Dedifferentiated amniotic fluid mesenchymal stem cell (primary cell): ENCODE measurements at regions not wholly inside any gene's neighbourhood (a gene's known extent, or its start where the extent isn't known, plus 50 kb on each side); places are given as distances from the start of the nearest gene placed in this dataset.
"Not testable (repeated sequence)": the region's sequence is repeated elsewhere in the genome, so short reads cannot be mapped to it uniquely, and the experiment has no call there.

Experiments used
- DNase-seq: peaks from one replicate; pipeline ENCODE4 v3.0.0-alpha.2; 2016; ENCODE audit errors: extremely low spot score

DNA sequence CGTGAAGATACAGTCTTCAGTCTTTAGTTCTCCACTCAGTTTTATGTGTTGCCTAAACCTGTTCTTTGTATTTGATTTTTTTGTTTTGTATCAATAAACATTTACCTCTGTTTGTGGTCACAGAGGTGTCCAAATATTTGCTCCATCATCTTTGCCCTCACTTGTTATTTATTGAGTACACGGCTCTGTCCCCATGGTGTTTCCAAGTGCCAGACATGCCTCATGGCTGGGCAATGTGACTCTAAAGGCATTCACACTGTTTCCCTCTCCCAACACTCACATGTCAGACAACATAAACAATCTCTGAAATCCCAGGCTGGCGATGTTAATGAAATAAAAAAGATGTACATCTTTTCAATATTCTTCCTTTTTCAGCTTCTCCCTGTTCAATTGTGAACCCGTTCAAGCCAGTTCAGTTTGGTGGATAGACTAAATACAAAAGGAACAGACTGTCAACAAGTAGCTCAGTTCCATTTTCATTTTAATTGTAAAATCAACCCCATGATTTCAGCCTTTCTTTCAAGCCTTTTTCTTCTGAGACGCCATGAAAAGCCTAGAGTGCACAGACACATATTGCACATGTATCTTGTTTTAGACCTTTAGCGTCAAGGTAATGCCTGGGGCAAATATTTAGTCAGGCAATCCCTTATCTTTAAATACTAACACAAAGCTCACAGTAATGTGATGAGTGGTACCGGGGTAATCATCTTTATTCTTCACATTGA, 680.7 kb downstream of the GALC start:
- no peak for DNase-seq

- no peak for DNase-seq
Measured at GRCh38 chr14:87309557-87309956, 683.4 kb downstream of the GALC start.

DNA sequence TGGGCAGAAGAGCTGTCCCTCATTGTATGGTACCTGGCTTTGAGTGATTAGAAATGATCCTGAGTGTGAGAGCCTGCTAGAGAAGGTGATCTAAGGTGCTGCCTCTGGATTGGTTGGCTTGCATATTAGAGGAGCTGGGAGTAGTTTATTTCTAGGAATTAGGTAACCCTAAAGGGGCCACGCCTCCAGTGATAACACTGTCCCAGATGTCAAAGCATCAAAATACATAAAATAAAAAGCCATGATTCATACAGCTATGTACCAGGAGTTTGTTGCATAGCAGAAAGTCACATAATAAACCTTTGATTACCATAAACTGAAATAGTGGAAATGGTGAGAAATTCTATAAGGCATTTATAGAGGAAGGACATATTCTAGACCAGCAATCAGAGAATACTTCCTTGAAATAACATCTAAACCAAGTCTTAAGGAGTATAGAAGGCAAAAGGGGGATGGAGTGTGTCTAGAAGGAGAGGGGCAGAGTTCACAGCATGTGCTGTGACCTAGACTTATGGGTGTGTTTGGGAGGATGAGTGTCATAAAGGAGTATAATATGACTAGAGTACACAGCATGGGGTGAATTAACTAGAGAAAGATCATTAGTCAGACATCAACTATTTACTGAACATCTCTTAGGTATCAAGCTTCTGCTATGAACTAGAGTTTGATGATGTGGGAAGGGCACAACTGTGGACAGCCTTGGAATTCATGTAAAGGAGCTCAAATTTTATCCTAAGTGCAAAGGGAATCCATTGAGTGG, 686.4 kb downstream of the GALC start:
- DNase-seq: no peak

- no peak for DNase-seq
Measured at GRCh38 chr14:87305345-87305744, 687.6 kb downstream of the GALC start.

- no peak for DNase-seq
Measured at GRCh38 chr14:87304404-87304803, 688.6 kb downstream of the GALC start.

- DNase-seq: no peak
Measured at GRCh38 chr14:87286826-87287225, 706.2 kb downstream of the GALC start.

DNA sequence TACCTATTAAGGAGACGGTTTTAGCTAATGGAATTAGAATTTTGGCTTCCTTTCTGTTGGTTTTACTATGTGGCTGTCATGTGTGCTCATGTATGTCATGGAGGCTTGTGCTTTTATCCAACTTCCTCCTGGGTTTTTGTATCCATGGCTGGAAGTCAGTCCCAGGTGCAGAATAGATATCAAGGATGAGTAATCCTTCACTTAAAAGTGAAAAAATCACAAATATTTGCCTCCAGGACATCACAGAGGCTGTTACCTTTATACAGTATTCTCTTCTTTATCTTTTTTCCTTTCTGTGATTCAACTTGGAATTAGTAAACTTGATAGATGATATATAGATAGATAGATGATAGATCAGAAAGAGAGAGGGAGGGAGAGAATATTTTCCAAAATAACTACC, 706.8 kb downstream of the GALC start:
- no peak for DNase-seq

DNA sequence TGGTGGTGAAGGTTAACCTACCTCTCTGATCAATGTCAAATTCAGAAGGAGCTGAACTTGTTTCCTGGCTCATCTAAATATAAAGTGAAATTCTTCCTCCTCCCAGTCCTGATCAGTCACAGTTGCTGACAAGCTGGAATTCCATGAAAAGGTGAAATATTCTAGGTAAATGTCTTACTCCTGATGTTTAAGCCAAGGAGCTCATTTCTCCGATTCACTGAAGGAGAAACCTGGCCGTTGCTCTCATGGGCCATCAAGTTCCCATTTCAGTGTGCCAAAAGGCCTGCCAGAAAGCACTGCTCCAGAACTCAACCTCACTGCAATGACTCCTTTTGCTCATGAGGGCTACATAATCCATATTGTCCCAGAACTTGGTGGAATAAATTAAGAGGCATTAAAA, 707.5 kb downstream of the GALC start:
- DNase-seq: no peak

- DNase-seq: no peak
Measured at GRCh38 chr14:87283547-87283946, 709.4 kb downstream of the GALC start.

GRCh38 chr14:87282266-87282665, 710.7 kb downstream of the GALC start:
- no peak for DNase-seq

DNA sequence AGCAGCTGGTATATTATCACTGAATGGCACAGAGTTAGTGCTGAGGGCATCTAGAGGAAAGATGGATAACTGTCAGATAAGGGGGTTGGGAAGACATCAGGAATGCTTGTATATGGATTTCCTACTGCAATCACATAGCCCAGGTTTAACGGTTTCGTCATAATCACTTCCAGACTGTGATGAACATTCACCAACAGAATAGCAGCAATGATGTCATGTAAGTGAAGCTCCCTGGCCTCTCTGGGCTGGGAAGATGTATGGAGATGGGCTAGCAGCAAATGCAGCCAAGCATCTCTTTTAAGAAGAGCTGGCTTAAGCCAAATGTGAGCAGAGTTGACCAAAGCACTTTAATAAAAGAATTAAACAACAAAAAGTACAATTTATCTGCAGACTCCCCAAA, 714.6 kb downstream of the GALC start:
- DNase-seq: no peak

- DNase-seq: no peak
Measured at GRCh38 chr14:87271331-87271730, 721.7 kb downstream of the GALC start.

DNA sequence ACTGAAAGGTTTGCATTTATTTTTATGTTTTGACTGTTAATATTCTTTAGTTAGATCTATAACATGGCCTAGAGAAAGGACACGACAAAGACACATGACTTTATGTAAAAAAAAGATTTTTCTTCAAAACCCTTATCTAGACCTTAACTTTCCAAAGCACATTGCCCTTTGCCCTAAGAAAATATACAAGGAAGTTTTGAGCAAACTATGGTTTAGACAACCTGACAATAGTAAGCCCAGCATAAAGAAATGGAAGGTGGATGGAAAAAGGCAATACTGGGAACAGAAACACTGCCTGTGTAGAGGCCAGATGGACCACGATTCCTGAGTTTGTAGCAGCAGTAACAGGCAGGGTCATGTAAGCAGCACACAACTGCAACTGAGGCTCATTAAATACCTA, 724.0 kb downstream of the GALC start:
- no peak for DNase-seq

- no peak for DNase-seq
Measured at GRCh38 chr14:87264796-87265195, 728.2 kb downstream of the GALC start.

- no peak for DNase-seq
Measured at GRCh38 chr14:87264272-87264785, 728.7 kb downstream of the GALC start.

GRCh38 chr14:87261621-87262020, 731.4 kb downstream of the GALC start:
- no peak for DNase-seq

- no peak for DNase-seq
Measured at GRCh38 chr14:87260460-87260859, 732.5 kb downstream of the GALC start.

GRCh38 chr14:87257421-87257820, 735.6 kb downstream of the GALC start:
- no peak for DNase-seq

DNA sequence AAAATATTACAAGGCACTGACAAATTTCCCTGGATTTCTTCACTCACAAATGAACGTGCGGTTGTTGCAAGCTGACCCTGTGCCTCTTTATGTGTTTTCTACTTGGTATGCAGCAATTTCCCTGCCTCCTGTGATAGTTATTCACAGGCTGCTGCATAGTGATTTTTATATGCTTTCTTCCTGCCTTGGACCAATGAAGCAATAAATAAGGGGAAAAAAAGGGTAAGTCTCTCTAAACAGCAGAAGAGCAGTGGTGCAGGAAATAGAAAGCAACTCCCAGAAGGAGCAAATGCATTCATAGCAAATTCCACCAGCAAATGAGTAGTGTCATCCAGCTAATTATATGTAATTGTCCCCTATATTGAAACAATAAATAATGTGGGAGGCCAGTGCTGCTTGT, 737.9 kb downstream of the GALC start:
- DNase-seq: no peak

- no peak for DNase-seq
Measured at GRCh38 chr14:87254331-87254874, 738.6 kb downstream of the GALC start.

DNA sequence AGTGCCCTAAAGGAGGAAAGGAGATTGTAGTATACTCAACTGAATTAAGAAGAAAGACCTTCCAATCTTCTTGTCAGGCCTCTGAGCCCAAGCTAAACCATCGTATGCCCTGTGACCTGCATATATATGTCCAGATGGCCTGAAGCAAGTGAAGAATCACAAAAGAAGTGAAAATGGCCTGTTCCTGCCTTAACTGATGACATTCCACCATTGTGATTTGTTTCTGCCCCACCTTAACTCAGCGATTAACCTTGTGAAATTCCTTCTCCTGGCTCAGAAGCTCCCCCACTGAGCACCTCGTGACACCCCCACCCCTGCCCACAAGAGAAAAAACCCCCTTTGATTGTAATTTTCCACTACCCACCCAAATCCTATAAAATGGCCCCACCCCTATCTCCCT, 739.2 kb downstream of the GALC start:
- DNase-seq: not testable (repeated sequence)

DNA sequence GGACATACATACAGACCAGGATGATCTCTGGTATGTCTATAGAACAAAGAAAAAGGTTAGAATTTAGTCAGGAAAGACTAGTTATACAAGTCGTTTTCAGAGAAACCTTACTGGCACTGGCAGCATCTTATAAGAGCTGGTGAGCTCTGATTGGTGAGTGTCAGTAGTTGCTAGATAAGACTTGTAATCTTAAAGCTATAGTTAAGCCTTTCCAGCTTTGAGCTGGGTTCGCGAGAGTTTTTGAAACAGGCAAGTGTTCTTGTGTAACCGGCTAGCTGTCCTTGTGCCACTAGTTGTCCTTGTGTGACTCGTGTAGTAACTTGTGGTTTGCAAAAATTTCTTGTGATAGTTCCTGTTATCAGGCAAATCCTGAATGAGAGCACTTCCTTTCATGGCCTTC, 740.9 kb downstream of the GALC start:
- no peak for DNase-seq

DNA sequence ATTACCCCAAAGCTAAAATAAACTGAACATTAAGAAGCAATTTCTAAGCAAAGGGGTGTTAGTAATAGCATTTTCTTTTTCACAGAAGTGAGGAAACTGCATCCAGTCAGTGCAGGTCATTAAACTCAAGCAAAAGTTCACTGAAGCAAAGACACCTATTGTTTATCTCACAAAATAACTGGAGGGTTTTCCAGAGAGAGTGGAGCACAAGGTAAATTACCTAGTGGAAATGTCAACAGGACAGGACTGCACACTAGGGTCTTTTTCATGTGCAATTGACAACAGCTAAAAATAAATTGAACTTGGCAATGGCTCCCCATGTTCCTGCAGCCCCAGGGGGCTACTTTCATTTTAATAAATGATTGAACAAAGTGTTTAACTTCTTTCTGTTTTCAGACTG, 742.0 kb downstream of the GALC start:
- no peak for DNase-seq
